ENCODE measurements at regions not wholly inside any gene's neighbourhood (a gene's known extent, or its start where the extent isn't known, plus 50 kb on each side); places are given as distances from the start of the nearest gene placed in this dataset.
"Not testable (repeated sequence)": the region's sequence is repeated elsewhere in the genome, so short reads cannot be mapped to it uniquely, and the experiment has no call there.

DNA sequence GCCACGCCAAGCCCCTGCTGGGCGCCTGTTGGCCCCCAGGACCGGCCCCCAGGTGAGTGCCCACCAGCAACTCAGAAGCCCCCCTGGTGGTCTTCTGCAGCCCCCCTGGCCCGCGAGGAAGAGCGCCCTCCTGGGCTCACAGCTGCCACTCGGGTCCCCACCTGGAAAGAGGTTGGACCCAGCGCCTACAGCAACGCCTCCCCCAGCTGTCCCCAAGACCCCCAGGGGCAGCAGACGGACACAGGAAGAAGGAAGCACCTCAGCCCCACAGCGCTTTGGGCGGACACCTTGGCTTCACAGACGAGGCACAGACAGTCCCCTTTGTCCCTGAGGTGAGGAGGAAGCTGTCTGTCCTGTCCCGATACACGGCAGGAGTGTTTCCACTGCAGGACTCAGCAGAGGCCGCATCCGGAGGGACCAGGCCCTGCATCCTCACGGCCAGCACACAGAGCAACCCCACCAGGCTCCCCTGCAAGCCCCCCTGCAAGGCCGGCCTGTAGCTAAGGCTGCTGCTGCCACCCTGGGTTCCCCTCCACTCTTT lies 115.6 kb upstream of the NKX1-1 start:
- peaks cover 0 to 5% (median 4%) of the 10 kb centered on the region in 3 donors for H3K4me1 Mint-ChIP-seq
- no peak overlapping the region for H3K27ac Mint-ChIP-seq
- peak overlapping the region in 1 of 3 donors; percentile 72 for H3K4me3 Mint-ChIP-seq
- peaks cover 0 to 8% (median 0%) of the 10 kb centered on the region in 3 donors for H3K9me3 Mint-ChIP-seq
- peaks cover 0 to 68% of the 10 kb centered on the region in 2 experiments for H3K27me3 ChIP-seq (replicated peaks in 1 of 2; ENCODE audit: control insufficient read depth in 2 of 2, extremely low read depth in 1 of 2, insufficient read depth in 2 of 2, low read length in 1 of 2)
- 87% methylated on average over 14 of the region's 19 CpGs for WGBS (ENCODE audit: insufficient coverage)
- DNase-seq (no peak), ATAC-seq (replicated peaks in 1 of 4) (no peak)
- CTCF ChIA-PET: no interaction called here
- no peak overlapping the region for H3K4me3 ChIP-seq (ENCODE audit: control insufficient read depth in 1 of 2, extremely low read depth in 1 of 2, low read length in 1 of 2)
- peaks cover 4 to 36% of the 10 kb centered on the region in 2 donors for H3K27me3 Mint-ChIP-seq
- H3K36me3 ChIP-seq (ENCODE audit: control insufficient read depth in 2 of 2, extremely low read depth in 1 of 2, insufficient read depth in 1 of 2, low read length in 1 of 2): no peaks in the 10 kb centered on the region
- peaks cover 0 to 8% of the 10 kb centered on the region in 2 experiments for H3K4me1 ChIP-seq (ENCODE audit: control insufficient read depth in 1 of 2, extremely low read depth in 1 of 2, insufficient read depth in 2 of 2, low read length in 2 of 2)
- H3K9me3 ChIP-seq: no peaks in the 10 kb centered on the region
- POLR2A ChIA-PET: no interaction called here
- H3K36me3 Mint-ChIP-seq: peaks cover 3% of the 10 kb centered on the region
- no peak overlapping the region for H3K27ac ChIP-seq (ENCODE audit: low read length)

DNA sequence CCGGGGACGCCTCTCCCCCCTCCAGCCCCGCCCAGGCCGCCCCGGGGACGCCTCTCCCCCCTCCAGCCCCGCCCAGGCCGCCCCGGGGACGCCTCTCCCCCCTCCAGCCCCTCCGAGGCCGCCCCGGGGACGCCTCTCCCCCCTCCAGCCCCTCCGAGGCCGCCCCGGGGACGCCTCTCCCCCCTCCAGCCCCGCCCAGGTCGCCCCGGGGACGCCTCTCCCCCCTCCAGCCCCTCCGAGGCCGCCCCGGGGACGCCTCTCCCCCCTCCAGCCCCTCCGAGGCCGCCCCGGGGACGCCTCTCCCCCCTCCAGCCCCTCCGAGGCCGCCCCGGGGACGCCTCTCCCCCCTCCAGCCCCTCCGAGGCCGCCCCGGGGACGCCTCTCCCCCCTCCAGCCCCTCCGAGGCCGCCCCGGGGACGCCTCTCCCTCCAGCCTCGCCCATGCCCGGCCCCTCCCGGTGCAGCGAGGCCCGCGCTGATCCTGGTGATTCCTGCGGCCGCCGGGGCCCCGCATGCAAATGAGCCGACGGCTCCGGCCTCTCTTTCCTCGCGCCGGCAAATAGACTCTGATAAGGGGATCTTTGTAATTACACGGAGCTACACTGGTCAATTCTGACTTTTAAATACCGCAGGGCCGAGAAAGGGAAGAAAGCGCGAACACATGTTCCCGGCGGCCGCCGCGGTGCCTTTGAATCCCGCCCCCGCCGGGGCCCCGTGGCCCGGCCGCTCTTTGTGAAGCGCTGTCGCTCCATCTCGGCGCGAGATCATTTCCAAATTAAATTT lies 114.7 kb upstream of the NKX1-1 start:
- peak; percentile 40 to 60 (median 49) for ATAC-seq (replicated peaks in 1 of 4)
- Histone ChIP-seq H3K27me3 (replicated peaks in 1 of 2; ENCODE audit: control insufficient read depth in 2 of 2, extremely low read depth in 1 of 2, insufficient read depth in 2 of 2, low read length in 1 of 2) (peaks cover 0 to 72% of the 10 kb centered on the region in 2 experiments), H3K4me3 (ENCODE audit: control insufficient read depth in 1 of 2, extremely low read depth in 1 of 2, low read length in 1 of 2) (peak overlapping the region in 1 of 2 donors; percentile 39)
- 18% methylated on average over 34 of the region's 79 CpGs for WGBS (ENCODE audit: insufficient coverage)
- H3K27ac ChIP-seq (ENCODE audit: low read length); H3K4me1 ChIP-seq (ENCODE audit: control insufficient read depth in 1 of 2, extremely low read depth in 1 of 2, insufficient read depth in 2 of 2, low read length in 2 of 2); H3K27ac Mint-ChIP-seq; H3K36me3 ChIP-seq (ENCODE audit: control insufficient read depth in 2 of 2, extremely low read depth in 1 of 2, insufficient read depth in 1 of 2, low read length in 1 of 2); H3K9me3 ChIP-seq; H3K36me3 Mint-ChIP-seq; CTCF ChIA-PET; H3K9me3 Mint-ChIP-seq; H3K4me1 Mint-ChIP-seq; POLR2A ChIA-PET: not testable (repeated sequence)
- Mint-ChIP-seq H3K4me3 (peak overlapping the region; percentile 56 to 72 (median 62)), H3K27me3 (peaks cover 8 to 41% of the 10 kb centered on the region in 2 donors)
- peak in 6 of 35 experiments; percentile 11 to 22 (median 16) for DNase-seq

- DNase-seq: no peak
- Mint-ChIP-seq H3K4me3 (peak overlapping the region; percentile 42 to 77 (median 45)), H3K27me3 (peaks cover 8 to 36% of the 10 kb centered on the region in 2 donors), H3K27ac (no peak overlapping the region), H3K4me1 (peaks cover 0 to 5% (median 4%) of the 10 kb centered on the region in 3 donors), H3K36me3 (no peaks in the 10 kb centered on the region), H3K9me3 (peaks cover 0 to under 1% (median 0%) of the 10 kb centered on the region in 3 donors)
- POLR2A ChIA-PET: no interaction called here
- Histone ChIP-seq H3K4me1 (ENCODE audit: control insufficient read depth in 1 of 2, extremely low read depth in 1 of 2, insufficient read depth in 2 of 2, low read length in 2 of 2) (peaks cover 0 to 8% of the 10 kb centered on the region in 2 experiments), H3K27ac (ENCODE audit: low read length) (no peak overlapping the region), H3K36me3 (ENCODE audit: control insufficient read depth in 2 of 2, extremely low read depth in 1 of 2, insufficient read depth in 1 of 2, low read length in 1 of 2) (no peaks in the 10 kb centered on the region), H3K9me3 (no peaks in the 10 kb centered on the region), H3K4me3 (ENCODE audit: control insufficient read depth in 1 of 2, extremely low read depth in 1 of 2, low read length in 1 of 2) (no peak overlapping the region), H3K27me3 (replicated peaks in 1 of 2; ENCODE audit: control insufficient read depth in 2 of 2, extremely low read depth in 1 of 2, insufficient read depth in 2 of 2, low read length in 1 of 2) (peaks cover 0 to 74% of the 10 kb centered on the region in 2 experiments)
- no peak for ATAC-seq (replicated peaks in 1 of 4)
- CTCF ChIA-PET: no interaction called here
- 88% methylated on average over 41 of the region's 58 CpGs for WGBS (ENCODE audit: insufficient coverage)
These were observed 113.8 kb upstream of the NKX1-1 start for GRCh38 chr4:1519787-1520661.

- ChIA-PET CTCF (no interaction called here), POLR2A (no interaction called here)
- Mint-ChIP-seq H3K27ac (no peak overlapping the region), H3K9me3 (no peaks in the 10 kb centered on the region), H3K4me3 (peak overlapping the region in 1 of 3 donors; percentile 77), H3K27me3 (peaks cover 8 to 34% of the 10 kb centered on the region in 2 donors), H3K4me1 (peaks cover 0 to 5% (median 4%) of the 10 kb centered on the region in 3 donors), H3K36me3 (no peaks in the 10 kb centered on the region)
- DNase-seq: no peak
- Histone ChIP-seq H3K9me3 (no peaks in the 10 kb centered on the region), H3K36me3 (ENCODE audit: control insufficient read depth in 2 of 2, extremely low read depth in 1 of 2, insufficient read depth in 1 of 2, low read length in 1 of 2) (no peaks in the 10 kb centered on the region), H3K4me3 (ENCODE audit: control insufficient read depth in 1 of 2, extremely low read depth in 1 of 2, low read length in 1 of 2) (no peak overlapping the region), H3K27me3 (replicated peaks in 1 of 2; ENCODE audit: control insufficient read depth in 2 of 2, extremely low read depth in 1 of 2, insufficient read depth in 2 of 2, low read length in 1 of 2) (peaks cover 0 to 66% of the 10 kb centered on the region in 2 experiments), H3K4me1 (ENCODE audit: control insufficient read depth in 1 of 2, extremely low read depth in 1 of 2, insufficient read depth in 2 of 2, low read length in 2 of 2) (peaks cover 0 to 8% of the 10 kb centered on the region in 2 experiments), H3K27ac (ENCODE audit: low read length) (no peak overlapping the region)
- 78% methylated on average over 9 of the region's 20 CpGs for WGBS (ENCODE audit: insufficient coverage)
- no peak for ATAC-seq (replicated peaks in 1 of 4)
These were observed 112.9 kb upstream of the NKX1-1 start for GRCh38 chr4:1518997-1519700.

DNA sequence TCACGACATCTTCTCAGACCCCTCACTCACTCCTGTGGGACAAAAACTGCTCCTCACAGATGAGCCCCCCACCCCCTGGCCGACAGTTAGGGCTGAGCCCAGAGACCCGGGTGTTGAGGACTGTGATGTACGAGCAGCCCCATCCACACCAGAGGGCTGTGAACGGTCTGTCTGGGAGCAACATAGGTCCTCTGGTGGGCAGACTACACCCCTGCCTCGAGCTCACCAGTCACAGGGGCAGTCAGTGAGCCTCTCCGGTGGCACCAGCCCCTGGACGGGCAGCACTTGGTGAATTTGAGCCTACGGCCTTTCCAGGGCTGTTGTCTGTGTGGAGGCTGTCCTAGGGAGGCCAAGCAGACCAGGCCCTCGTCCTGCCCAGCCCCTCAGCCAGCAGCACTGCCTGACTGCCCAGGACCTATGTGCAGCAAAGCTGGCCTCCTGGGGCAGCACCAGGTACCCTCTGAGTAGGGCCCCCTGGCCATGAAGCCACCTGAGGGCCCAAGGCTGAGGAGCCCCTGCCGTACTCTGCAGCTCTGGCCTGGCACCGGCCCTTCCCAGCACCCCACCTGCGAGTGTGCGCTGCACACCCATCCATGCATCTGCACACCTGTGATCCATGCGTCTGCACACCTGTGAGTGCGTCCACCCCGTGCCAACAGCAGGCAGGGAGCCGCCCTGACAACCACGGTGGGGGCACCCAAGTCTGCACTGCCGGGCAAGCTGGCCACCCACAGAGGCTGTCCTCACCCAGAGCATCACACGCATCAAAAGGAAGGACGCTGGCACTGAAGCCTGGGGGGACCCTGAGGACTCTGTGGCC lies 111.6 kb upstream of the NKX1-1 start:
- no peak overlapping the region for H3K27ac ChIP-seq (ENCODE audit: low read length)
- H3K36me3 Mint-ChIP-seq: no peaks in the 10 kb centered on the region
- WGBS (ENCODE audit: insufficient coverage): 73% methylated on average over 22 of the region's 22 CpGs
- no peaks in the 10 kb centered on the region for H3K9me3 ChIP-seq
- peaks cover 0 to 12% of the 10 kb centered on the region in 2 experiments for H3K4me1 ChIP-seq (ENCODE audit: control insufficient read depth in 1 of 2, extremely low read depth in 1 of 2, insufficient read depth in 2 of 2, low read length in 2 of 2)
- peaks cover 0 to 61% of the 10 kb centered on the region in 2 experiments for H3K27me3 ChIP-seq (replicated peaks in 1 of 2; ENCODE audit: control insufficient read depth in 2 of 2, extremely low read depth in 1 of 2, insufficient read depth in 2 of 2, low read length in 1 of 2)
- POLR2A ChIA-PET: no interaction called here
- H3K4me3 Mint-ChIP-seq: no peak overlapping the region
- no peaks in the 10 kb centered on the region for H3K9me3 Mint-ChIP-seq
- H3K27ac Mint-ChIP-seq: no peak overlapping the region
- H3K4me1 Mint-ChIP-seq: peaks cover 0 to 5% (median 4%) of the 10 kb centered on the region in 3 donors
- H3K4me3 ChIP-seq (ENCODE audit: control insufficient read depth in 1 of 2, extremely low read depth in 1 of 2, low read length in 1 of 2): no peak overlapping the region
- H3K27me3 Mint-ChIP-seq: peaks cover 8 to 21% of the 10 kb centered on the region in 2 donors
- H3K36me3 ChIP-seq (ENCODE audit: control insufficient read depth in 2 of 2, extremely low read depth in 1 of 2, insufficient read depth in 1 of 2, low read length in 1 of 2): no peaks in the 10 kb centered on the region
- no peak for DNase-seq
- ATAC-seq (replicated peaks in 1 of 4): no peak
- CTCF ChIA-PET: no interaction called here
